ENCODE measurements at regions not wholly inside any gene's neighbourhood (a gene's known extent, or its start where the extent isn't known, plus 50 kb on each side); places are given as distances from the start of the nearest gene placed in this dataset.
"Not testable (repeated sequence)": the region's sequence is repeated elsewhere in the genome, so short reads cannot be mapped to it uniquely, and the experiment has no call there.

- ATAC-seq (replicated peaks), result no peak
- Mint-ChIP-seq H3K36me3 (no peaks in the 10 kb centered on the region), H3K4me1 (no peaks in the 10 kb centered on the region), H3K27ac (no peak overlapping the region), H3K27me3 (no peaks in the 10 kb centered on the region), H3K9me3 (no peaks in the 10 kb centered on the region), H3K4me3 (no peak overlapping the region)
- DNase-seq, result no peak
Measured at GRCh38 chr2:16398486-16399043, 267.1 kb downstream of the CYRIA start.

GRCh38 chr2:16397681-16398475 is 267.8 kb downstream of the CYRIA start:
- no peaks in the 10 kb centered on the region for H3K4me1 Mint-ChIP-seq
- H3K27ac Mint-ChIP-seq, result no peak overlapping the region
- H3K27me3 Mint-ChIP-seq, result no peaks in the 10 kb centered on the region
- no peaks in the 10 kb centered on the region for H3K36me3 Mint-ChIP-seq
- no peak for DNase-seq
- H3K9me3 Mint-ChIP-seq, result no peaks in the 10 kb centered on the region
- no peak for ATAC-seq (replicated peaks)
- no peak overlapping the region for H3K4me3 Mint-ChIP-seq

DNA sequence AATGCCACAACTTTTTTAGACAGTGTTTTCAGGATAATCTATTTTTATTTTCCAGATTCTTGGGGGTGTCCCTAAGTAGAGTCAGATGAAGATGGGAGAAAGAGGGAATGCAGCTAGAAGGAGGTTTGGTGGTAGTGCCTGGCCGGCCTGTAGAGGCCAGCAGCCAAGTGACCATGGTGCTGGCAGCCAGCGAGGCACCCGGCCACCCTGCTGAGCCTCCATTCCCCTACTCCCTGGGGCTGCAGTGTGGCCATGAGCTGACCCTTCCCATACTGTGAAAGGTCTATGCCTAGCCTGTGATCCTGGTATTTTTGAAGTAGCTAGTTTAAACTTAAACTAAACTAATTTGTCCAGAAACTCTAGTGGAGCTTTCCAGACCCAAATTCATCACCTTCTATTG is 268.6 kb downstream of the CYRIA start:
- ATAC-seq (replicated peaks) (no peak), DNase-seq (no peak)
- Mint-ChIP-seq H3K4me3 (no peak overlapping the region), H3K27ac (no peak overlapping the region), H3K9me3 (no peaks in the 10 kb centered on the region), H3K36me3 (no peaks in the 10 kb centered on the region), H3K4me1 (no peaks in the 10 kb centered on the region), H3K27me3 (no peaks in the 10 kb centered on the region)

DNA sequence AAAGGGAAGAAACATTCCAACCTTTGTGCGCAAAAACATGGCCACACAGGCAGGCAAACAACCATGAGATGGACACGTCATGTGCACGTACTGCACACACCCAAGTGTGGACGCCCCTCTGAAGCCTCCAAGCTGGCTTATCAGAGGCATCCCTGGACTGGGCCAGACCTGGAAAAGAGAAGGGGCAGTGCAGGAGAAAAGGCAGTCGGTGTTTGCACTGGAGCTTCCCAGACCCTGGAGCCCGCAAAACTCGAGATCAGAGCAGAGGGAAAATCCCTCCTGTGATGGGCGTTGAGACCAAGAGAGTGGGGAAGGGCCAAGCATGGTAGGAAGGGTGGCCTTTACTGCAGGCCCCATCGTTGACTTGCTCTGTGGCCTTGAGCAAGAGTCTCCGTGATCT is 269.5 kb downstream of the CYRIA start:
- Mint-ChIP-seq H3K36me3 (no peaks in the 10 kb centered on the region), H3K27me3 (no peaks in the 10 kb centered on the region), H3K4me1 (no peaks in the 10 kb centered on the region), H3K4me3 (no peak overlapping the region), H3K9me3 (peaks cover 0 to 5% of the 10 kb centered on the region in 2 donors), H3K27ac (no peak overlapping the region)
- DNase-seq (no peak), ATAC-seq (replicated peaks) (no peak)

- Mint-ChIP-seq H3K27ac (no peak overlapping the region), H3K4me1 (no peaks in the 10 kb centered on the region), H3K36me3 (no peaks in the 10 kb centered on the region), H3K27me3 (no peaks in the 10 kb centered on the region), H3K9me3 (peaks cover 0 to 5% of the 10 kb centered on the region in 2 donors), H3K4me3 (no peak overlapping the region)
- ATAC-seq (replicated peaks) (no peak), DNase-seq (no peak)
Measured at GRCh38 chr2:16395601-16396000, 270.0 kb downstream of the CYRIA start.

DNA sequence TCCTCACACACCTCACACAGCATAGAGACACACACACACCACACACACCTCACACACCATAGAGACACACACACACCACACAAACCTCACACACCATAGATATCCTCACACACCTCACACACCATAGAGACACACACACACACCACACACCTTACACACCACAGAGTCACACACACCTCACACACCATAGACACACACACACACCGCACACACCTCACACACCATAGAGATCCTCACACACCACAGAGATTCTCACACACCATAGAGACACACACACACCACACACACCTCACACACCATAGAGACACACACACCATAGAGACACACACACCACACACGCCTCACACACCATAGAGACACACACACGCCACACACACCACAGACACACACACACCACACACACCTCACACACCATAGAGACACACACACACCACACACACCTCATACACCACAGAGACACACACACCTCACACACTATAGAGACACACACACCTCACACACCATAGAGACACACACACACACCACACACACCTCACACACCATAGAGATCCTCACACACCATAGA is 270.6 kb downstream of the CYRIA start:
- no peak overlapping the region for H3K27ac Mint-ChIP-seq
- no peaks in the 10 kb centered on the region for H3K4me1 Mint-ChIP-seq
- H3K36me3 Mint-ChIP-seq, result no peaks in the 10 kb centered on the region
- no peaks in the 10 kb centered on the region for H3K27me3 Mint-ChIP-seq
- no peak for DNase-seq
- H3K9me3 Mint-ChIP-seq, result peaks cover 0 to 5% of the 10 kb centered on the region in 2 donors
- H3K4me3 Mint-ChIP-seq, result no peak overlapping the region
- ATAC-seq (replicated peaks), result no peak

- H3K27ac Mint-ChIP-seq, result no peak overlapping the region
- H3K27me3 Mint-ChIP-seq, result no peaks in the 10 kb centered on the region
- H3K4me1 Mint-ChIP-seq, result no peaks in the 10 kb centered on the region
- no peaks in the 10 kb centered on the region for H3K36me3 Mint-ChIP-seq
- peaks cover 0 to 5% of the 10 kb centered on the region in 2 donors for H3K9me3 Mint-ChIP-seq
- no peak overlapping the region for H3K4me3 Mint-ChIP-seq
- no peak for DNase-seq
- no peak for ATAC-seq (replicated peaks)
Measured at GRCh38 chr2:16394072-16394985, 271.3 kb downstream of the CYRIA start.

- H3K9me3 Mint-ChIP-seq, result peaks cover 0 to 5% of the 10 kb centered on the region in 2 donors
- ATAC-seq (replicated peaks), result no peak
- H3K4me3 Mint-ChIP-seq, result no peak overlapping the region
- no peaks in the 10 kb centered on the region for H3K27me3 Mint-ChIP-seq
- H3K36me3 Mint-ChIP-seq, result no peaks in the 10 kb centered on the region
- no peaks in the 10 kb centered on the region for H3K4me1 Mint-ChIP-seq
- H3K27ac Mint-ChIP-seq, result no peak overlapping the region
- no peak for DNase-seq
Measured at GRCh38 chr2:16393500-16394071, 272.0 kb downstream of the CYRIA start.

DNA sequence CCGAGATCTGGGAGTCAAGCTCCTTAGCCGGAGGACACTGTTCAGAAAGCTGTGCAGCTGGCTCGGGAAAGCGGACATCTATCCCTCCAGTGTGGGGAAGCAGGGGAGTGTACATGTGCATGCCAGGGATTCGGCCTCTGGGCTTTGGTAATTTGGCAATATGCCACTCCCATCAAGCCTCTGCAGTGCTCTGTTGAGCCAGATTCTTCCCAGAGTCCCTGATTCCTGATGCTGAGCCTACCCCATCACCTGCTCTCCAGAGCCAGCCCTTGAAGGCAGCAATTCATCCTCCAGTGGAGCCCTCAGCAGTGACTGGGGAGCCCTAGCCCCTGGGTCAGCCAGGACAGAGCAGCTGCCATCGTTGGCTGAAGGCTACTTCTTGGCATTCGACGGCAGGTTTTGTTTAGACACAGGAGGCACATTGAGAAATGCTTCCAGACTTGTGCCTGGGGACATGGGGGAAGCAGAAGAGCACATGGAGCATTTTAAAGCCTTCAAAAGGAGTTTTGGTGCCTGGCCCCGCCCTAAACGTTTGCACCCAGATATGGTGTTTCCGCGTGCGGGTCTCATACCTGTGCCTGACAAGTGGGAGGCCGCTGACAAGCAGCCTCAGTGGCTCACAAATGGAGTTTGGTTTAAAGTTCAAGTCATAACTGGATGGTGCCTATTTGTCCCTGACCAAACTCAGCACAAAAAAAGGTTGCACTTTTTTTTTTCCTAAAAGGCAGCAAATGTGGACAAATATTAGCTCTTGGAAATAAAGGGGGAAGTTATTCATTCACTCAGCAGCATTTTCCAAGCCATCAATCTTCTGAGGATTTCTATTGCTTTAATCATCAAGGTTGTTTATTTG is 272.8 kb downstream of the CYRIA start:
- DNase-seq (no peak), ATAC-seq (replicated peaks) (no peak)
- Mint-ChIP-seq H3K4me3 (no peak overlapping the region), H3K27me3 (no peaks in the 10 kb centered on the region), H3K36me3 (no peaks in the 10 kb centered on the region), H3K4me1 (no peaks in the 10 kb centered on the region), H3K9me3 (peaks cover 0 to 5% of the 10 kb centered on the region in 2 donors), H3K27ac (no peak overlapping the region)

DNA sequence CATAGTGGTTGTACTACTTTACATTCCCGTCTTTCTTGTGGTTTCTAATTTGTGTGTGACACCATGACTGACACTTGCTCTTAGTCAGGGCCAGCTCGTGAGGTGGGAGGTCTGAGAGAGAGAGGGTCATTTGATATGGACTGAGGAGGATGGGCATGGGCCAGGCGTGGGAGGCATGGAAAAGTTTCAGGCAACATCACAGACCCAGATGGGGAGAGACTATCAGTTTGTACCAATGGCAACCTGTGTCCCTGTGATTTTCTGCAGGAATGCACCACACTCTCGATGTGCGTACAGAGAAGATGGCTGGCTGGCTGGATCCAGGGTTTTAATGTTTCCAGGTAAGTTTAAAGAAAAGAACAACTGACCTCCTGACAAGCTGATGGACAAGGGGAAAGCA is 273.6 kb downstream of the CYRIA start:
- H3K27ac Mint-ChIP-seq, result no peak overlapping the region
- ATAC-seq (replicated peaks) (no peak), DNase-seq (no peak)
- H3K9me3 Mint-ChIP-seq, result peaks cover 0 to 5% of the 10 kb centered on the region in 2 donors
- no peak overlapping the region for H3K4me3 Mint-ChIP-seq
- H3K27me3 Mint-ChIP-seq, result no peaks in the 10 kb centered on the region
- no peaks in the 10 kb centered on the region for H3K36me3 Mint-ChIP-seq
- H3K4me1 Mint-ChIP-seq, result no peaks in the 10 kb centered on the region

GRCh38 chr2:16390561-16390960 is 275.1 kb downstream of the CYRIA start:
- no peak for ATAC-seq (replicated peaks)
- H3K36me3 Mint-ChIP-seq, result no peaks in the 10 kb centered on the region
- H3K27ac Mint-ChIP-seq, result no peak overlapping the region
- H3K27me3 Mint-ChIP-seq, result no peaks in the 10 kb centered on the region
- no peak for DNase-seq
- no peak overlapping the region for H3K4me3 Mint-ChIP-seq
- no peaks in the 10 kb centered on the region for H3K4me1 Mint-ChIP-seq
- peaks cover 0 to 5% of the 10 kb centered on the region in 2 donors for H3K9me3 Mint-ChIP-seq

- no peak for ATAC-seq (replicated peaks)
Measured at GRCh38 chr2:16389611-16390010, 276.0 kb downstream of the CYRIA start.

DNA sequence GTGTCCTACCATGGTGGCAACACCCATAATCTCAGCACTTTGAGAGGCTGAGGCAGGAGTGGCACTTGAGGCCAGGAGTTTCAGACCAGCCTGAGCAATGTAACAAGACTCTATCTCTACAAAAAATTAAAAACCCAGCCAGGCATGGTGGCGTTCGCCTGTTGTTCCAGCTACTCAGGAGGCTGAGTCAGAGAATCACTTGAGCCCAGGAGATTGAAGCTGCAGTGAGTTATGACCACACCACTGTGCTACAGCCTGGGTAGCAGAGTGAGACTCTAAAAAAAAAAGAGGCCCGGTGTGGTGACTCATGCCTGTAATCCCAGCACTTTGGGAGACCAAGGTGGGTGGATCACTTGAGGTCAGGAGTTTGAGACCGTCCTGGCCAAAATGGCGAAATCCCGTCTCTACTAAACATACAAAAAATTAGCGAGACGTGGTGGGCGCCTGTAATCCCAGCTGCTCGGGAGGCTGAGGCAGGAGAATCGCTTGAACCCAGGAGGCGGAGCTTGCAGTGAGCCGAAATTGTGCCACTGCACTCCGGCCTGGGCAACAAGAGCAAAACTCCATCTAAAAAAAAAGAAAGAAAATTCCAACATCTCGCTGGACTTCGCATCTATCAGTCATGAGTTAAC is 277.3 kb downstream of the CYRIA start:
- not testable (repeated sequence) for H3K4me1 Mint-ChIP-seq; H3K9me3 Mint-ChIP-seq; ATAC-seq (replicated peaks); DNase-seq; H3K27ac Mint-ChIP-seq; H3K4me3 Mint-ChIP-seq; H3K36me3 Mint-ChIP-seq; H3K27me3 Mint-ChIP-seq

More at GRCh38 chr2:16389611-16390010, 276.0 kb downstream of the CYRIA start:
- no peaks in the 10 kb centered on the region for H3K36me3 Mint-ChIP-seq
- no peak for DNase-seq
- H3K27me3 Mint-ChIP-seq, result no peaks in the 10 kb centered on the region
- no peaks in the 10 kb centered on the region for H3K4me1 Mint-ChIP-seq
- H3K27ac Mint-ChIP-seq, result no peak overlapping the region
- peaks cover 0 to 5% of the 10 kb centered on the region in 2 donors for H3K9me3 Mint-ChIP-seq
- H3K4me3 Mint-ChIP-seq, result no peak overlapping the region
